RCC 7860 (cell line): ENCODE measurements at regions not wholly inside any gene's neighbourhood (a gene's known extent, or its start where the extent isn't known, plus 50 kb on each side); places are given as distances from the start of the nearest gene placed in this dataset.
"Not testable (repeated sequence)": the region's sequence is repeated elsewhere in the genome, so short reads cannot be mapped to it uniquely, and the experiment has no call there.

Experiments used
- DNase-seq: peaks from one replicate; pipeline ENCODE4 v3.0.0-alpha.2; 2015; ENCODE audit warnings: low spot score
- FAIRE-seq: peaks from 2 replicates; lab custom pipeline; 2012; peaks lifted over from hg19 to GRCh38; lab: Jason Lieb, UNC

- DNase-seq (no peak), FAIRE-seq (no peak)
Observed at GRCh38 chr10:84698989-84699388, 370.6 kb downstream of the CCSER2 start.

GRCh38 chr10:84700668-84701369 lies 372.4 kb downstream of the CCSER2 start:
- no peak for FAIRE-seq
- DNase-seq: no peak

GRCh38 chr10:84701370-84701720 lies 373.0 kb downstream of the CCSER2 start:
- DNase-seq: no peak
- no peak for FAIRE-seq

- FAIRE-seq (no peak), DNase-seq (no peak)
Observed at GRCh38 chr10:84704101-84704500, 375.7 kb downstream of the CCSER2 start.

GRCh38 chr10:84706431-84706830 lies 378.0 kb downstream of the CCSER2 start:
- DNase-seq (no peak), FAIRE-seq (no peak)

- FAIRE-seq (no peak), DNase-seq (no peak)
Observed at GRCh38 chr10:84706875-84707274, 378.5 kb downstream of the CCSER2 start.

- no peak for FAIRE-seq
Observed at GRCh38 chr10:84715911-84716310, 387.5 kb downstream of the CCSER2 start.

GRCh38 chr10:84718877-84719616 lies 390.7 kb downstream of the CCSER2 start:
- DNase-seq (no peak), FAIRE-seq (no peak)

More at GRCh38 chr10:84715911-84716310, 387.5 kb downstream of the CCSER2 start:
- peak; percentile 38 for DNase-seq

- FAIRE-seq (no peak), DNase-seq (no peak)
Observed at GRCh38 chr10:84719687-84720086, 391.3 kb downstream of the CCSER2 start.

GRCh38 chr10:84727398-84727797 lies 399.0 kb downstream of the CCSER2 start:
- FAIRE-seq: no peak
- no peak for DNase-seq

GRCh38 chr10:84739126-84739525 lies 410.7 kb downstream of the CCSER2 start:
- not testable (repeated sequence) for FAIRE-seq

GRCh38 chr10:84739641-84740040 lies 411.3 kb downstream of the CCSER2 start:
- DNase-seq (no peak), FAIRE-seq (no peak)

More at GRCh38 chr10:84739126-84739525, 410.7 kb downstream of the CCSER2 start:
- DNase-seq: not testable (repeated sequence)

GRCh38 chr10:84743483-84743882 lies 415.1 kb downstream of the CCSER2 start:
- DNase-seq (no peak), FAIRE-seq (no peak)

GRCh38 chr10:84755311-84755710 lies 426.9 kb downstream of the CCSER2 start:
- DNase-seq (no peak), FAIRE-seq (no peak)

- not testable (repeated sequence) for DNase-seq, FAIRE-seq
Observed at GRCh38 chr10:84756653-84757052, 428.3 kb downstream of the CCSER2 start.

GRCh38 chr10:84761994-84762614 lies 433.7 kb downstream of the CCSER2 start:
- DNase-seq, FAIRE-seq: not testable (repeated sequence)

- FAIRE-seq (no peak), DNase-seq (no peak)
Observed at GRCh38 chr10:84762754-84763394, 434.5 kb downstream of the CCSER2 start.

- DNase-seq (no peak), FAIRE-seq (no peak)
Observed at GRCh38 chr10:84763965-84764364, 435.6 kb downstream of the CCSER2 start.

- DNase-seq (no peak), FAIRE-seq (no peak)
Observed at GRCh38 chr10:84765086-84765485, 436.7 kb downstream of the CCSER2 start.

- FAIRE-seq: no peak
- DNase-seq: no peak
Observed at GRCh38 chr10:84765656-84766055, 437.3 kb downstream of the CCSER2 start.

- no peak for FAIRE-seq
Observed at GRCh38 chr10:84766923-84767322, 438.5 kb downstream of the CCSER2 start.

More at GRCh38 chr10:84766923-84767322, 438.5 kb downstream of the CCSER2 start:
- no peak for DNase-seq
